K562 (cell line): ENCODE measurements at regions not wholly inside any gene's neighbourhood (a gene's known extent, or its start where the extent isn't known, plus 50 kb on each side); places are given as distances from the start of the nearest gene placed in this dataset.

Experiments
- ATAC-seq: fragments of 200-7000 bp; cut with Tn5 transposase; 3 replicates; pipeline ENCODE4 v1.9.1; 2020; ENCODE audit warnings: moderate library complexity
- BruUV-seq: library from RNA; stranded (reverse); fragments of 400-500 nt; replicated peaks from 2 replicates; lab custom pipeline; 2021; lab: Mats Ljungman, UMichigan
- CTCF ChIA-PET: fragments of 300-600 bp; formaldehyde crosslinking; extraction: SDS; loops from one replicate; lab custom pipeline; 2021; ENCODE audit warnings: low intra/inter-chr PET ratio; lab: Yijun Ruan, JAX
- POLR2A ChIA-PET: fragments of 300-600, 350-650 bp; sonication (Branson Sonifier 250); formaldehyde crosslinking; extraction: SDS; loops from one replicate; lab custom pipeline; 2021; ENCODE audit warnings: antibody characterized with exemption, inconsistent platforms; lab: Yijun Ruan, JAX
- DNase-seq, 4 experiments: peaks; one replicate each; pipeline versions ENCODE4 v3.0.0 to v3.0.0-alpha.2; 2011 to 2018; ENCODE audit warnings: low spot score in 3 of 4, mixed read lengths in 3 of 4; ENCODE audit errors: extremely low read depth in 1 of 4
- FAIRE-seq: peaks from 2 replicates; lab custom pipeline; 2011; peaks lifted over from hg19 to GRCh38; lab: Jason Lieb, UNC
- H2AFZ ChIP-seq: 2 replicates; pipeline ENCODE4 v1.6.0; 2011; ENCODE audit warnings: low read depth, low read length, control low read depth, inconsistent platforms
- H3K27ac ChIP-seq: fragments of 200-600 bp; 3 replicates; pipeline ENCODE4 v1.8.0; 2011; ENCODE audit warnings: low read depth, mild to moderate bottlenecking, control low read depth, inconsistent platforms, low read length, moderate library complexity, mixed read lengths; ENCODE audit errors: extremely low read depth
- H3K27me3 ChIP-seq, 2 experiments: fragments of 300-600 bp in 1 of 2; 2 replicates in 1 of 2; 3 replicates in 1 of 2; pipeline versions ENCODE4 v1.6.0 to v1.8.0; 2011; ENCODE audit warnings: inconsistent platforms in 2 of 2, low read length in 2 of 2, mild to moderate bottlenecking in 1 of 2, mixed read lengths in 1 of 2, moderate library complexity in 1 of 2; ENCODE audit not compliant: control insufficient read depth in 2 of 2, insufficient read depth in 2 of 2
- H3K36me3 ChIP-seq: fragments of 300-600 bp; 3 replicates; pipeline ENCODE4 v1.8.0; 2011; ENCODE audit warnings: mild to moderate bottlenecking, low read length, inconsistent platforms; ENCODE audit not compliant: control insufficient read depth, insufficient read depth
- H3K4me1 ChIP-seq, 2 experiments: fragments of 200-600 bp in 1 of 2; replicated peaks in 1 of 2; 2 replicates in 1 of 2; 3 replicates in 1 of 2; pipeline versions ENCODE4 v1.5.1 to v1.8.0; 2011; ENCODE audit warnings: inconsistent platforms in 2 of 2, low read length in 2 of 2, mild to moderate bottlenecking in 1 of 2, mixed read lengths in 1 of 2, moderate library complexity in 1 of 2; ENCODE audit not compliant: control insufficient read depth in 2 of 2, insufficient read depth in 2 of 2
- H3K4me2 ChIP-seq: 2 replicates; pipeline ENCODE4 v1.6.1; 2011; ENCODE audit warnings: low read length, control low read depth, inconsistent platforms, mixed read lengths; ENCODE audit not compliant: insufficient read depth
- H3K4me3 ChIP-seq: fragments of 200-600 bp; sonication (generic), shearing (Covaris generic); 2 replicates; pipeline ENCODE4 v1.5.1; 2016; ENCODE audit warnings: control low read depth, inconsistent platforms
- H3K79me2 ChIP-seq: fragments of 200-600 bp; 3 replicates; pipeline ENCODE4 v1.8.0; 2011; ENCODE audit warnings: low read length, inconsistent platforms; ENCODE audit not compliant: control insufficient read depth, insufficient read depth
- H3K9ac ChIP-seq, 2 experiments: 2 replicates each; pipeline versions ENCODE4 v1.6.0 to v1.6.1; 2011; ENCODE audit warnings: low read depth in 2 of 2, low read length in 2 of 2, control low read depth in 1 of 2, inconsistent platforms in 1 of 2, mild to moderate bottlenecking in 1 of 2, mixed read lengths in 1 of 2; ENCODE audit not compliant: insufficient read depth in 1 of 2
- H3K9me1 ChIP-seq: one replicate; pipeline ENCODE4 v1.6.0; 2011; ENCODE audit warnings: inconsistent platforms, mild to moderate bottlenecking, low read length, moderate library complexity; ENCODE audit not compliant: control insufficient read depth, insufficient read depth
- H3K9me3 ChIP-seq: replicated peaks from 2 replicates; pipeline ENCODE4 v1.5.1; 2011; ENCODE audit warnings: low read depth, low read length, inconsistent platforms; ENCODE audit not compliant: control insufficient read depth, insufficient read depth
- H4K20me1 ChIP-seq: replicated peaks from 2 replicates; pipeline ENCODE4 v1.6.1; 2011; ENCODE audit warnings: low read length, inconsistent platforms, mixed read lengths; ENCODE audit not compliant: control insufficient read depth, insufficient read depth
- ARID2 ChIP-seq: fragments of 450-650 bp; IDR thresholded peaks from 2 replicates; pipeline ENCODE4 v1.6.1; 2017; ENCODE audit warnings: antibody characterized with exemption, mild to moderate bottlenecking
- BCLAF1 ChIP-seq, 2 experiments: fragments of 450-650 bp in 1 of 2; IDR thresholded peaks; 2 replicates each; pipeline ENCODE4 v1.6.1; 2011 to 2017; ENCODE audit warnings: low read depth in 2 of 2, antibody characterized with exemption in 1 of 2, borderline replicate concordance in 1 of 2, low read length in 1 of 2, mild to moderate bottlenecking in 1 of 2, mixed read lengths in 1 of 2; ENCODE audit not compliant: control insufficient read depth in 1 of 2
- CTCF ChIP-seq, 3 experiments: IDR thresholded peaks in 2 of 3; conservative IDR thresholded peaks in 1 of 3; 2 replicates each; pipeline ENCODE4 v1.5.1; 2011 to 2012; ENCODE audit warnings: low read length in 3 of 3, mild to moderate bottlenecking in 3 of 3, control low read depth in 2 of 3, improper control_type of control experiment in 1 of 3, inconsistent platforms in 1 of 3, low read depth in 1 of 3, mixed read lengths in 1 of 3, moderate library complexity in 1 of 3; ENCODE audit not compliant: insufficient read depth in 2 of 3
- GTF2F1 ChIP-seq: IDR thresholded peaks from 2 replicates; pipeline ENCODE4 v1.6.1; 2011; ENCODE audit warnings: low read depth, low read length, improper control_type of control experiment
- HDAC6 ChIP-seq: IDR thresholded peaks from 2 replicates; pipeline ENCODE4 v1.6.1; 2012; ENCODE audit warnings: low read depth, mild to moderate bottlenecking, control low read depth, inconsistent platforms, low read length, moderate library complexity
- KDM2B ChIP-seq: fragments of 250-450 bp; sonication (Bioruptor Pico); IDR thresholded peaks from 2 replicates; pipeline ENCODE4 v1.8.0; 2021; ENCODE audit warnings: mild to moderate bottlenecking, moderate library complexity
- NFATC3 ChIP-seq: fragments of 450-650 bp; IDR thresholded peaks from 2 replicates; pipeline ENCODE4 v1.6.1; 2017; ENCODE audit warnings: mild to moderate bottlenecking
- NFIX ChIP-seq: fragments of 250-450 bp; sonication (Bioruptor Pico); IDR thresholded peaks from 2 replicates; pipeline ENCODE4 v1.4.0; 2020; ENCODE audit warnings: low read depth, mild to moderate bottlenecking, moderate library complexity
- NR2F6 ChIP-seq: fragments of 450-650 bp; formaldehyde crosslinking; IDR thresholded peaks from 2 replicates; pipeline ENCODE4 v1.4.0; 2020; ENCODE audit warnings: mild to moderate bottlenecking
- RBM15 ChIP-seq: fragments of 200-400 bp; formaldehyde crosslinking; IDR thresholded peaks from 2 replicates; pipeline ENCODE4 v1.6.1; 2018; ENCODE audit warnings: mild to moderate bottlenecking, low read length, moderate library complexity; ENCODE audit not compliant: insufficient read depth
- RFX7 ChIP-seq: fragments of 250-450 bp; sonication (Bioruptor Pico); IDR thresholded peaks from 2 replicates; pipeline ENCODE4 v1.5.1; 2021; ENCODE audit warnings: mild to moderate bottlenecking
- SMAD2 ChIP-seq: fragments of 150-350 bp; IDR thresholded peaks from 2 replicates; pipeline ENCODE4 v1.6.1; 2014; ENCODE audit warnings: low read depth, mild to moderate bottlenecking, low read length
- ZNF239 ChIP-seq: fragments of 250-450 bp; sonication (Bioruptor Pico); IDR thresholded peaks from 2 replicates; pipeline ENCODE4 v1.4.0; 2020; ENCODE audit warnings: mild to moderate bottlenecking
- ZNF449 ChIP-seq: fragments of 250-450 bp; sonication (Bioruptor Pico); IDR thresholded peaks from 2 replicates; pipeline ENCODE4 v1.8.0; 2022; ENCODE audit warnings: moderate library complexity, mild to moderate bottlenecking, inconsistent platforms
- ZNF507 ChIP-seq: conservative IDR thresholded peaks from 2 replicates; pipeline ENCODE4 v1.6.1; 2017; ENCODE audit warnings: missing genetic modification characterization, missing compliant biosample characterization
- ZNF655 ChIP-seq: fragments of 250-450 bp; sonication (Bioruptor Pico); IDR thresholded peaks from 2 replicates; pipeline ENCODE4 v1.5.0; 2021
- ZSCAN29 ChIP-seq: fragments of 450-650 bp; IDR thresholded peaks from 2 replicates; pipeline ENCODE4 v1.6.1; 2017
- WGBS: fragments of 100-300 bp; shearing (Covaris generic); methylation state at CpG from one replicate; pipeline ENCODE4 v1.1.6; 2016; ENCODE audit warnings: low coverage, mixed read lengths; ENCODE audit not compliant: insufficient coverage; ENCODE audit errors: missing lambda C conversion rate; 5-methylcytosine and 5-hydroxymethylcytosine counted together
- in situ Hi-C: fragments of 300-500 bp; cut with MboI; formaldehyde crosslinking; loops from 4 replicates; pipeline ENCODE4 v1.15.0; 2018; ENCODE audit warnings: inconsistent platforms, mixed read lengths
- intact Hi-C: fragments of 100-400 bp; cut with micrococcal nuclease; formaldehyde crosslinking; loops from 2 replicates; pipeline ENCODE4 v1.14.2; 2022

- H3K27ac ChIP-seq: no peak overlapping the region
- H2AFZ ChIP-seq: no peak overlapping the region
- BruUV-seq: no TSS peak
- H3K4me3 ChIP-seq: no peak overlapping the region
- in situ Hi-C loops: no loop called here
- ChIA-PET POLR2A (interaction anchor here (0.6 to 0.9 kb wide), 3 partner anchors 17 to 33 kb away, joined by 3 read pairs; no protein-coding TSS in a partner anchor), CTCF (no interaction called here)
- H3K9me1 ChIP-seq: no peaks in the 10 kb centered on the region
- FAIRE-seq (no peak), DNase-seq (no peak), ATAC-seq (no peak)
- no peaks in the 10 kb centered on the region for H4K20me1 ChIP-seq
- H3K9me3 ChIP-seq: no peaks in the 10 kb centered on the region
- 0% methylated on average over 3 of the region's 3 CpGs for WGBS
- no peak overlapping the region for H3K4me2 ChIP-seq
- no peaks in the 10 kb centered on the region for H3K79me2 ChIP-seq
- no peaks in the 10 kb centered on the region for H3K36me3 ChIP-seq
- peaks cover 0 to 6% of the 10 kb centered on the region in 2 experiments; a peak in 2 of 5 replicates for H3K27me3 ChIP-seq
- H3K4me1 ChIP-seq: no peaks in the 10 kb centered on the region
- intact Hi-C loops: no loop called here
- H3K9ac ChIP-seq: no peak overlapping the region
- TF ChIP-seq RBM15 (no peak), HDAC6 (no peak), ARID2 (no peak), SMAD2 (no peak), ZNF655 (CRISPR knock-in tag) (no peak), NFIX (CRISPR knock-in tag) (no peak), GTF2F1 (no peak), ZNF449 (CRISPR knock-in tag) (no peak), ZNF507 (no peak), KDM2B (CRISPR knock-in tag) (no peak), NFATC3 (no peak), ZNF239 (CRISPR knock-in tag) (no peak), CTCF (IDR thresholded peaks at IDR 0.05 in 2 of 3, conservative IDR thresholded peaks at IDR 0.05 in 1 of 3; ENCODE audit: insufficient read depth in 2 of 3, low read depth in 1 of 3, low read length in 3 of 3) (no peak), ZSCAN29 (no peak), BCLAF1 (IDR thresholded peaks at IDR 0.05; ENCODE audit: borderline replicate concordance in 1 of 2, control insufficient read depth in 1 of 2, low read depth in 2 of 2, low read length in 1 of 2) (no peak), NR2F6 (CRISPR knock-in tag) (no peak), RFX7 (no peak)
These were observed 83.5 kb upstream of the PLEKHG1 start for GRCh38 chr6:150516199-150516598.
